ENCODE measurements at regions not wholly inside any gene's neighbourhood (a gene's known extent, or its start where the extent isn't known, plus 50 kb on each side); places are given as distances from the start of the nearest gene placed in this dataset.
"Not testable (repeated sequence)": the region's sequence is repeated elsewhere in the genome, so short reads cannot be mapped to it uniquely, and the experiment has no call there.

DNA sequence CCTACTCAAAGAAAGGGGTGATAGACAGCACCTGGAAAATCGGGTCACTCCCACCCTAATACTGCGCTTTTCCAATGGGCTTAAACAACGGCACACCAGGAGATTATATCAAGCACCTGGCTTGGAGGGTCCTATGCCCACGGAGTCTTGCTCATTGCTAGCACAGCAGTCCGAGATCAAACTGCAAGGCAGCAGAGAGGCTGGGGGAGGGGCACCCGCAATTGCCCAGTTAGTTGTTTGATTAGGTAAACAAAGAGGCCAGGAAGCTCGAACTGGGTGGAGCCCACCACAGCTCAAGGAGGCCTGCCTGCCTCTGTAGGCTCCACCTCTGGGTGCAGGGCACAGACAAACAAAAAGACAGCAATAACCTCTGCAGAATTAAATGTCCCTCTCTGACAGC is 224.5 kb upstream of the CCL2 start:
- not testable (repeated sequence) for TF ChIP-seq EZH2 (IDR thresholded peaks at IDR 0.05; ENCODE audit: borderline replicate concordance, control insufficient read depth, low read depth, low read length); BCL11A (IDR thresholded peaks at IDR 0.05; ENCODE audit: low read depth, low read length); SRF (IDR thresholded peaks at IDR 0.05; ENCODE audit: low read depth in 2 of 2, low read length in 2 of 2); PML (IDR thresholded peaks at IDR 0.05; ENCODE audit: low read length); JUND (IDR thresholded peaks at IDR 0.05; ENCODE audit: low read depth, low read length); JUNB (IDR thresholded peaks at IDR 0.05)
- TF ChIP-seq, protein P1, sequence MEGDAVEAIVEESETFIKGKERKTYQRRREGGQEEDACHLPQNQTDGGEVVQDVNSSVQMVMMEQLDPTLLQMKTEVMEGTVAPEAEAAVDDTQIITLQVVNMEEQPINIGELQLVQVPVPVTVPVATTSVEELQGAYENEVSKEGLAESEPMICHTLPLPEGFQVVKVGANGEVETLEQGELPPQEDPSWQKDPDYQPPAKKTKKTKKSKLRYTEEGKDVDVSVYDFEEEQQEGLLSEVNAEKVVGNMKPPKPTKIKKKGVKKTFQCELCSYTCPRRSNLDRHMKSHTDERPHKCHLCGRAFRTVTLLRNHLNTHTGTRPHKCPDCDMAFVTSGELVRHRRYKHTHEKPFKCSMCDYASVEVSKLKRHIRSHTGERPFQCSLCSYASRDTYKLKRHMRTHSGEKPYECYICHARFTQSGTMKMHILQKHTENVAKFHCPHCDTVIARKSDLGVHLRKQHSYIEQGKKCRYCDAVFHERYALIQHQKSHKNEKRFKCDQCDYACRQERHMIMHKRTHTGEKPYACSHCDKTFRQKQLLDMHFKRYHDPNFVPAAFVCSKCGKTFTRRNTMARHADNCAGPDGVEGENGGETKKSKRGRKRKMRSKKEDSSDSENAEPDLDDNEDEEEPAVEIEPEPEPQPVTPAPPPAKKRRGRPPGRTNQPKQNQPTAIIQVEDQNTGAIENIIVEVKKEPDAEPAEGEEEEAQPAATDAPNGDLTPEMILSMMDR (IDR thresholded peaks at IDR 0.05 in 2 of 3, conservative IDR thresholded peaks at IDR 0.05 in 1 of 3; ENCODE audit: control insufficient read depth in 2 of 3, extremely low read depth in 1 of 3, insufficient read depth in 1 of 3, low read depth in 3 of 3, low read length in 3 of 3), result not testable (repeated sequence)
- TF ChIP-seq, protein P2, sequence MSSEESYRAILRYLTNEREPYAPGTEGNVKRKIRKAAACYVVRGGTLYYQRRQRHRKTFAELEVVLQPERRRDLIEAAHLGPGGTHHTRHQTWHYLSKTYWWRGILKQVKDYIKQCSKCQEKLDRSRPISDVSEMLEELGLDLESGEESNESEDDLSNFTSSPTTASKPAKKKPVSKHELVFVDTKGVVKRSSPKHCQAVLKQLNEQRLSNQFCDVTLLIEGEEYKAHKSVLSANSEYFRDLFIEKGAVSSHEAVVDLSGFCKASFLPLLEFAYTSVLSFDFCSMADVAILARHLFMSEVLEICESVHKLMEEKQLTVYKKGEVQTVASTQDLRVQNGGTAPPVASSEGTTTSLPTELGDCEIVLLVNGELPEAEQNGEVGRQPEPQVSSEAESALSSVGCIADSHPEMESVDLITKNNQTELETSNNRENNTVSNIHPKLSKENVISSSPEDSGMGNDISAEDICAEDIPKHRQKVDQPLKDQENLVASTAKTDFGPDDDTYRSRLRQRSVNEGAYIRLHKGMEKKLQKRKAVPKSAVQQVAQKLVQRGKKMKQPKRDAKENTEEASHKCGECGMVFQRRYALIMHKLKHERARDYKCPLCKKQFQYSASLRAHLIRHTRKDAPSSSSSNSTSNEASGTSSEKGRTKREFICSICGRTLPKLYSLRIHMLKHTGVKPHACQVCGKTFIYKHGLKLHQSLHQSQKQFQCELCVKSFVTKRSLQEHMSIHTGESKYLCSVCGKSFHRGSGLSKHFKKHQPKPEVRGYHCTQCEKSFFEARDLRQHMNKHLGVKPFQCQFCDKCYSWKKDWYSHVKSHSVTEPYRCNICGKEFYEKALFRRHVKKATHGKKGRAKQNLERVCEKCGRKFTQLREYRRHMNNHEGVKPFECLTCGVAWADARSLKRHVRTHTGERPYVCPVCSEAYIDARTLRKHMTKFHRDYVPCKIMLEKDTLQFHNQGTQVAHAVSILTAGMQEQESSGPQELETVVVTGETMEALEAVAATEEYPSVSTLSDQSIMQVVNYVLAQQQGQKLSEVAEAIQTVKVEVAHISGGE (CRISPR knock-in tag; IDR thresholded peaks at IDR 0.05), result not testable (repeated sequence)
- TF ChIP-seq, protein P3, sequence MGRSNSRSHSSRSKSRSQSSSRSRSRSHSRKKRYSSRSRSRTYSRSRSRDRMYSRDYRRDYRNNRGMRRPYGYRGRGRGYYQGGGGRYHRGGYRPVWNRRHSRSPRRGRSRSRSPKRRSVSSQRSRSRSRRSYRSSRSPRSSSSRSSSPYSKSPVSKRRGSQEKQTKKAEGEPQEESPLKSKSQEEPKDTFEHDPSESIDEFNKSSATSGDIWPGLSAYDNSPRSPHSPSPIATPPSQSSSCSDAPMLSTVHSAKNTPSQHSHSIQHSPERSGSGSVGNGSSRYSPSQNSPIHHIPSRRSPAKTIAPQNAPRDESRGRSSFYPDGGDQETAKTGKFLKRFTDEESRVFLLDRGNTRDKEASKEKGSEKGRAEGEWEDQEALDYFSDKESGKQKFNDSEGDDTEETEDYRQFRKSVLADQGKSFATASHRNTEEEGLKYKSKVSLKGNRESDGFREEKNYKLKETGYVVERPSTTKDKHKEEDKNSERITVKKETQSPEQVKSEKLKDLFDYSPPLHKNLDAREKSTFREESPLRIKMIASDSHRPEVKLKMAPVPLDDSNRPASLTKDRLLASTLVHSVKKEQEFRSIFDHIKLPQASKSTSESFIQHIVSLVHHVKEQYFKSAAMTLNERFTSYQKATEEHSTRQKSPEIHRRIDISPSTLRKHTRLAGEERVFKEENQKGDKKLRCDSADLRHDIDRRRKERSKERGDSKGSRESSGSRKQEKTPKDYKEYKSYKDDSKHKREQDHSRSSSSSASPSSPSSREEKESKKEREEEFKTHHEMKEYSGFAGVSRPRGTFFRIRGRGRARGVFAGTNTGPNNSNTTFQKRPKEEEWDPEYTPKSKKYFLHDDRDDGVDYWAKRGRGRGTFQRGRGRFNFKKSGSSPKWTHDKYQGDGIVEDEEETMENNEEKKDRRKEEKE (IDR thresholded peaks at IDR 0.05), result not testable (repeated sequence)

All from GM12878 (cell line).